ENCODE measurements at regions not wholly inside any gene's neighbourhood (a gene's known extent, or its start where the extent isn't known, plus 50 kb on each side); places are given as distances from the start of the nearest gene placed in this dataset.

DNA sequence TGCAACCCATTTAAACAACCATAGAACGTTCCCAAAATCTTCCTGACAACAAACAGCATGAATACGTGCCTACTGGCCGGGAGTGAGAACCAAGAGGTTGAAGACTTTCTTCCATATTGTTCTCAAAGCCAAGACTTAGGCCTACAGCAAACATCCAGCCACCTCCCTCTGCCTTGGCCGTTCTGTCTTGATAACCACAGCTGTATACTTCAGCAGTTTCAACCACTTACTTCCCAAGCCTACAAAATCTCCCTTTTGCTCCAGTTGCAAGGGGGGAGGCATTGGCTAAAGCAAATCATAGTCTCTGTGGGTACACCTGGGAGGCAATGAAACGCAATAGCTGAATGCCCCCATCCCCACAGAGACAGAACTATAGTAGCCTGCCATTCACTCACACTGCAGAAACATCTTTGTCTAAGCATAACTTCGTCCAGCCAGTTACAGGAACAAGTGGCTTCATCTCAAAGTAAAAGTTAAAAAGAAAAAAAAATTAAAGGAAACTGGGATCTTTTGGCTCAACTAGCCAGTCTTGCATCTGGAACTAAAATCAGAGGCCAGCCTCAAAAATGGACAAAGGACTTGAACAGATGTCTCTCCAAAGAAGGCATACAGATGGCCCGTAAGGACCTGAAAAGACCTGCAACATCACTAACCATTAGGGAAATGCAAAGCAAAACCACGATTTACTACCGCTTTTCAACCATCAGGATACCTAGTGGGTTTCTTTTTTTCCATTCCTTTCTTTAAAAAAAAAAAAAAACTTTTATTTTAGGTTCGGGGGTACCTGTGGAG is 186.0 kb downstream of the PSMG1 start:
- peak overlapping the region; percentile 43; the same call in 1 of the 2 replicates for H2AK5ac ChIP-seq (ENCODE audit: low read depth, low read length)
- dilution Hi-C loops (cut with HindIII; ENCODE audit: low sequenced_read_pairs, unreplicated experiment) = no loop called here
- ATAC-seq (ENCODE audit: low read depth) (no peak), DNase-seq (no peak)
- H3K9me1 ChIP-seq (ENCODE audit: insufficient read depth, low read length) = peaks cover 29% of the 10 kb centered on the region
- H3K9ac ChIP-seq (ENCODE audit: low read depth, low read length) = no peak overlapping the region
- H3K14ac ChIP-seq (replicated peaks; ENCODE audit: low read depth, low read length) = no peak overlapping the region
- no peak overlapping the region for H3K23ac ChIP-seq (ENCODE audit: low read depth, low read length)
- H4K91ac ChIP-seq (ENCODE audit: insufficient read depth, low read depth, low read length) = peak overlapping the region; percentile 17
- peak overlapping the region; percentile 1; the same call in 1 of the 2 replicates for H2BK20ac ChIP-seq (ENCODE audit: low read depth, low read length)
- H2BK15ac ChIP-seq (ENCODE audit: low read depth, low read length) = peak overlapping the region; percentile 61; the same call in 1 of the 3 replicates
- H3K4me2 ChIP-seq (ENCODE audit: low read depth, low read length) = no peak overlapping the region
- whole genome bisulfite sequencing, 2 experiments (ENCODE audit: extremely low coverage in 2 of 2, insufficient read length in 1 of 2) = 100% methylated on average over 2 of the region's 10 CpGs; no CpG with 5 or more reads in 1 of the 2 experiments
- POLR2A ChIA-PET (ENCODE audit: unreplicated experiment) = no interaction called here
- intact Hi-C loops (cut with micrococcal nuclease) = no loop called here
- H3K27me3 ChIP-seq (ENCODE audit: control insufficient read depth, insufficient read depth, low read length) = no peaks in the 10 kb centered on the region
- no peak overlapping the region for H2AK9ac ChIP-seq (replicated peaks; ENCODE audit: low read depth, low read length, poor library complexity)
- H2BK120ac ChIP-seq (ENCODE audit: low read depth, low read length) = no peak overlapping the region; the same call in 1 of the 2 replicates
- H3K9me3 ChIP-seq (ENCODE audit: control insufficient read depth, insufficient read depth, low read length) = no peaks in the 10 kb centered on the region
- H3K4me3 ChIP-seq (ENCODE audit: insufficient read depth, low read depth, low read length) = no peak overlapping the region
- CTCF ChIA-PET = no interaction called here
- in situ Hi-C loops (cut with MboI; ENCODE audit: low sequenced_read_pairs) = no loop called here
- no peak overlapping the region for H3K27ac ChIP-seq (ENCODE audit: insufficient read depth, low read length)
- H3K56ac ChIP-seq (ENCODE audit: extremely low read depth, insufficient read depth, low read length) = no peak overlapping the region
- H3K4me1 ChIP-seq (ENCODE audit: control insufficient read depth, insufficient read depth, low read length) = peaks cover 26% of the 10 kb centered on the region
- H4K20me1 ChIP-seq (ENCODE audit: insufficient read depth, low read length) = no peaks in the 10 kb centered on the region
- TF ChIP-seq MAZ (IDR thresholded peaks at IDR 0.05; ENCODE audit: borderline replicate concordance, low read depth, low read length) = no peak
- TF ChIP-seq CHD1 (IDR thresholded peaks at IDR 0.05; ENCODE audit: low read depth, low read length) = no peak
- no peak for TF ChIP-seq MAFK (IDR thresholded peaks at IDR 0.05; ENCODE audit: low read depth, low read length)
- no peak for TF ChIP-seq FOS (IDR thresholded peaks at IDR 0.05; ENCODE audit: low read depth, low read length)
- no peak for TF ChIP-seq NFE2L2 (IDR thresholded peaks at IDR 0.05; ENCODE audit: low read depth, low read length)
- TF ChIP-seq POLR2A (IDR thresholded peaks at IDR 0.05; ENCODE audit: low read depth, low read length) = no peak
- TF ChIP-seq RAD21 (IDR thresholded peaks at IDR 0.05; ENCODE audit: low read length) = no peak
- no peak for TF ChIP-seq CEBPB (IDR thresholded peaks at IDR 0.05; ENCODE audit: low read depth, low read length)
- TF ChIP-seq RFX5 (IDR thresholded peaks at IDR 0.05; ENCODE audit: low read depth, low read length) = no peak
- no peak for TF ChIP-seq RCOR1 (IDR thresholded peaks at IDR 0.05; ENCODE audit: insufficient replicate concordance, low read length)
- no peak for TF ChIP-seq BHLHE40 (IDR thresholded peaks at IDR 0.05; ENCODE audit: low read depth, low read length)
- TF ChIP-seq, protein P1, sequence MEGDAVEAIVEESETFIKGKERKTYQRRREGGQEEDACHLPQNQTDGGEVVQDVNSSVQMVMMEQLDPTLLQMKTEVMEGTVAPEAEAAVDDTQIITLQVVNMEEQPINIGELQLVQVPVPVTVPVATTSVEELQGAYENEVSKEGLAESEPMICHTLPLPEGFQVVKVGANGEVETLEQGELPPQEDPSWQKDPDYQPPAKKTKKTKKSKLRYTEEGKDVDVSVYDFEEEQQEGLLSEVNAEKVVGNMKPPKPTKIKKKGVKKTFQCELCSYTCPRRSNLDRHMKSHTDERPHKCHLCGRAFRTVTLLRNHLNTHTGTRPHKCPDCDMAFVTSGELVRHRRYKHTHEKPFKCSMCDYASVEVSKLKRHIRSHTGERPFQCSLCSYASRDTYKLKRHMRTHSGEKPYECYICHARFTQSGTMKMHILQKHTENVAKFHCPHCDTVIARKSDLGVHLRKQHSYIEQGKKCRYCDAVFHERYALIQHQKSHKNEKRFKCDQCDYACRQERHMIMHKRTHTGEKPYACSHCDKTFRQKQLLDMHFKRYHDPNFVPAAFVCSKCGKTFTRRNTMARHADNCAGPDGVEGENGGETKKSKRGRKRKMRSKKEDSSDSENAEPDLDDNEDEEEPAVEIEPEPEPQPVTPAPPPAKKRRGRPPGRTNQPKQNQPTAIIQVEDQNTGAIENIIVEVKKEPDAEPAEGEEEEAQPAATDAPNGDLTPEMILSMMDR (conservative IDR thresholded peaks at IDR 0.05; ENCODE audit: low read depth, low read length) = no peak
- no peak for TF ChIP-seq SMC3 (IDR thresholded peaks at IDR 0.05; ENCODE audit: low read depth, low read length)
- TF ChIP-seq, protein P2, sequence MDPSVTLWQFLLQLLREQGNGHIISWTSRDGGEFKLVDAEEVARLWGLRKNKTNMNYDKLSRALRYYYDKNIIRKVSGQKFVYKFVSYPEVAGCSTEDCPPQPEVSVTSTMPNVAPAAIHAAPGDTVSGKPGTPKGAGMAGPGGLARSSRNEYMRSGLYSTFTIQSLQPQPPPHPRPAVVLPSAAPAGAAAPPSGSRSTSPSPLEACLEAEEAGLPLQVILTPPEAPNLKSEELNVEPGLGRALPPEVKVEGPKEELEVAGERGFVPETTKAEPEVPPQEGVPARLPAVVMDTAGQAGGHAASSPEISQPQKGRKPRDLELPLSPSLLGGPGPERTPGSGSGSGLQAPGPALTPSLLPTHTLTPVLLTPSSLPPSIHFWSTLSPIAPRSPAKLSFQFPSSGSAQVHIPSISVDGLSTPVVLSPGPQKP (IDR thresholded peaks at IDR 0.05; ENCODE audit: borderline replicate concordance, low read depth, low read length) = no peak
- TF ChIP-seq, protein P3, sequence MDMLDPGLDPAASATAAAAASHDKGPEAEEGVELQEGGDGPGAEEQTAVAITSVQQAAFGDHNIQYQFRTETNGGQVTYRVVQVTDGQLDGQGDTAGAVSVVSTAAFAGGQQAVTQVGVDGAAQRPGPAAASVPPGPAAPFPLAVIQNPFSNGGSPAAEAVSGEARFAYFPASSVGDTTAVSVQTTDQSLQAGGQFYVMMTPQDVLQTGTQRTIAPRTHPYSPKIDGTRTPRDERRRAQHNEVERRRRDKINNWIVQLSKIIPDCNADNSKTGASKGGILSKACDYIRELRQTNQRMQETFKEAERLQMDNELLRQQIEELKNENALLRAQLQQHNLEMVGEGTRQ (IDR thresholded peaks at IDR 0.05; ENCODE audit: low read depth, low read length) = no peak
- no peak for TF ChIP-seq MXI1 (IDR thresholded peaks at IDR 0.05; ENCODE audit: borderline replicate concordance, low read depth, low read length)
- H4K8ac ChIP-seq (ENCODE audit: low read depth in 2 of 2, low read length in 2 of 2) = no peak overlapping the region
- H3K36me3 ChIP-seq (ENCODE audit: control insufficient read depth, insufficient read depth, low read length) = no peaks in the 10 kb centered on the region
- H3K4ac ChIP-seq (ENCODE audit: low read depth, low read length) = no peak overlapping the region
- BruUV-seq (replicated peaks) = no TSS peak
- H3K79me1 ChIP-seq (ENCODE audit: low read depth in 1 of 2, low read length in 2 of 2) = no peaks in the 10 kb centered on the region
- H2BK5ac ChIP-seq (ENCODE audit: low read depth, low read length, poor library complexity, severe bottlenecking) = no peak overlapping the region
- no peak overlapping the region for H2AFZ ChIP-seq (replicated peaks; ENCODE audit: low read length, poor library complexity)
- H4K5ac ChIP-seq (ENCODE audit: low read depth, low read length) = no peak overlapping the region
- H3K18ac ChIP-seq (ENCODE audit: low read depth, low read length) = no peak overlapping the region
